ENCODE measurements at regions not wholly inside any gene's neighbourhood (a gene's known extent, or its start where the extent isn't known, plus 50 kb on each side); places are given as distances from the start of the nearest gene placed in this dataset.

DNA sequence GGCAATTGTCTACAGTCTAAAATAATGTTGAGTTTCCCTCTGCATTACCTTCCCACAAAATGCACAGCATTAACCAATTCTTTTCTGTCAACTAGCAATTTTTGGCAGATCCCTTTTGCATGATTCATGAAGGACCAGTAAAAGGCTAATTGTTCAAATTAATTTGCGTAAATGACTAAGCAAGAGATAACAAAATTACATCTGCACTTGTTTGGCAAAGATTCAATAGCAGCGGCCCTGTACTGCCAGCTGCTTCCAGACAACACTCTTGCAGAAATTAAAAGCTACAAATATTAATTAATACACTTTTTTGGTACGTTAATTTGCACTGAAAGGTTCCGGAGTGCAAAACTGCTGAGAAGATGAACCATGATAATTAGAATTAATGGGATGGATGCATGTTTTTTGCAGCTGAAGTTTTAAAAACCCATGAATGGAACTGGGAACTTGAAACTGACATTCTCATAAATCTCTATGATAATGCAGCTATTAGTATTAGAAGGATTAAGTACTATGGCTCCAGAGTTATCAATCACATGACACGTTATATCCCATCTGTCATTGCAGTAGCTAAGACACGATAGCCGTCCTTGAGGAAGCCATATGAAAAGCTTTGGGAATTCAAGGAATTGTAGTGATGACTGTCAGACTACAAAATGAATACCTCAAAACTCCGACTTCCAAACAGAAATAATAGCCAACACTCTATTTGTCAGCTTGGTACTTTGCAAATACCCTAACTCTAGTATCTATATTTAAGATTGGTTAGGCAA, 1268.3 kb upstream of the ACVR2A start:
- no peaks in the 10 kb centered on the region for H3K4me1 ChIP-seq (ENCODE audit: control insufficient read depth in 2 of 2, insufficient read depth in 2 of 2, low read length in 2 of 2)
- H3K27me3 ChIP-seq (replicated peaks in 1 of 4; ENCODE audit: control extremely low read depth in 1 of 4, control insufficient read depth in 3 of 4, insufficient read depth in 4 of 4, low read length in 3 of 4) = no peaks in the 10 kb centered on the region
- Mint-ChIP-seq H3K27me3 (no peaks in the 10 kb centered on the region), H3K4me1 (no peaks in the 10 kb centered on the region), H3K9me3 (ENCODE audit: insufficient read depth) (no peaks in the 10 kb centered on the region), H3K27ac (no peak overlapping the region), H3K4me3 (no peak overlapping the region)
- WGBS (ENCODE audit: insufficient coverage) = 100% methylated on average over 1 of the region's 8 CpGs
- H3K79me2 ChIP-seq (ENCODE audit: control insufficient read depth, insufficient read depth, low read length) = no peaks in the 10 kb centered on the region
- H3K27ac ChIP-seq (ENCODE audit: low read length in 2 of 2) = no peak overlapping the region
- H3K9me3 ChIP-seq (ENCODE audit: control extremely low read depth in 1 of 3, control insufficient read depth in 2 of 3, insufficient read depth in 1 of 3, low read length in 2 of 3) = no peaks in the 10 kb centered on the region
- H3K9ac ChIP-seq (ENCODE audit: low read length) = no peak overlapping the region
- H4K20me1 ChIP-seq (ENCODE audit: control insufficient read depth, insufficient read depth, low read length, poor library complexity, severe bottlenecking) = no peaks in the 10 kb centered on the region
- ATAC-seq (ENCODE audit: low read depth) (no peak), DNase-seq (no peak)
- H3K4me3 ChIP-seq (ENCODE audit: control extremely low read depth in 1 of 5, extremely low read depth in 1 of 5, insufficient read depth in 1 of 5, low read depth in 2 of 5, low read length in 4 of 5) = no peak overlapping the region
- no peak overlapping the region for H3K4me2 ChIP-seq (replicated peaks; ENCODE audit: low read depth, low read length, poor library complexity, severe bottlenecking)
- ChIA-PET POLR2A (no interaction called here), CTCF (no interaction called here)
- H3K36me3 ChIP-seq (replicated peaks in 1 of 2; ENCODE audit: control extremely low read depth in 1 of 2, control insufficient read depth in 1 of 2, extremely low read depth in 1 of 2, insufficient read depth in 2 of 2, low read length in 1 of 2) = no peaks in the 10 kb centered on the region
- no peak overlapping the region for H2AFZ ChIP-seq (ENCODE audit: insufficient read depth, low read depth, low read length, poor library complexity, severe bottlenecking)
- intact Hi-C loops (cut with micrococcal nuclease) = no loop called here
- TF ChIP-seq CTCF (IDR thresholded peaks at IDR 0.05) (no peak), EZH2 (IDR thresholded peaks at IDR 0.05; ENCODE audit: borderline replicate concordance, insufficient read depth, low read depth, low read length, poor library complexity, severe bottlenecking) (no peak)

DNA sequence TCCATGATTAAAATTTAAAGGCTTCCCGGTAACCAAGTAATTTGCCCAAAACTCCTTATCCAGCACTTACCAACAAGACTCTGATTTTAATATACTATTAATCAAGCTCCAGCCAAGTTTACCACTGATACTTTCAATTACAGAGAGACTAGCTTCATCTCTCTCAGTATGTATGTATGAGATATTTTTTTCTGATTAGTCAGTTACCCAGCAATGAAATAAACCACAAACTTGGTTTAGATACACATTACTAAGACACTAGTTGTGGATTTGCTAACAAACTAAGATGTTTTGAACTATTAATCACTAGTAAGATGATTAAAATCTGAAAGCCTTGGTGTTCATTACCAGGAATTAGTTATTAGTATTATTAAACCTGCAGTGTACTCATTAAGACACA, 1272.2 kb upstream of the ACVR2A start:
- CTCF ChIA-PET = no interaction called here
- POLR2A ChIA-PET = no interaction called here
- H3K4me1 ChIP-seq (ENCODE audit: control insufficient read depth in 2 of 2, insufficient read depth in 2 of 2, low read length in 2 of 2) = no peaks in the 10 kb centered on the region
- WGBS (ENCODE audit: insufficient coverage) = no CpG with 5 or more reads among the region's 1 CpG
- Mint-ChIP-seq H3K4me3 (no peak overlapping the region), H3K4me1 (no peaks in the 10 kb centered on the region), H3K27me3 (no peaks in the 10 kb centered on the region), H3K9me3 (ENCODE audit: insufficient read depth) (no peaks in the 10 kb centered on the region), H3K27ac (no peak overlapping the region)
- DNase-seq = no peak
- H2AFZ ChIP-seq (ENCODE audit: insufficient read depth, low read depth, low read length, poor library complexity, severe bottlenecking) = no peak overlapping the region
- no peaks in the 10 kb centered on the region for H3K9me3 ChIP-seq (ENCODE audit: control extremely low read depth in 1 of 3, control insufficient read depth in 2 of 3, insufficient read depth in 1 of 3, low read length in 2 of 3)
- no peak overlapping the region for H3K4me3 ChIP-seq (ENCODE audit: control extremely low read depth in 1 of 5, extremely low read depth in 1 of 5, insufficient read depth in 1 of 5, low read depth in 2 of 5, low read length in 4 of 5)
- no peak overlapping the region for H3K4me2 ChIP-seq (replicated peaks; ENCODE audit: low read depth, low read length, poor library complexity, severe bottlenecking)
- intact Hi-C loops (cut with micrococcal nuclease) = no loop called here
- TF ChIP-seq EZH2 (IDR thresholded peaks at IDR 0.05; ENCODE audit: borderline replicate concordance, insufficient read depth, low read depth, low read length, poor library complexity, severe bottlenecking) (no peak), CTCF (IDR thresholded peaks at IDR 0.05) (no peak)
- H3K9ac ChIP-seq (ENCODE audit: low read length) = no peak overlapping the region
- no peaks in the 10 kb centered on the region for H3K79me2 ChIP-seq (ENCODE audit: control insufficient read depth, insufficient read depth, low read length)
- no peaks in the 10 kb centered on the region for H4K20me1 ChIP-seq (ENCODE audit: control insufficient read depth, insufficient read depth, low read length, poor library complexity, severe bottlenecking)
- H3K27ac ChIP-seq (ENCODE audit: low read length in 2 of 2) = no peak overlapping the region
- H3K27me3 ChIP-seq (replicated peaks in 1 of 4; ENCODE audit: control extremely low read depth in 1 of 4, control insufficient read depth in 3 of 4, insufficient read depth in 4 of 4, low read length in 3 of 4) = no peaks in the 10 kb centered on the region
- H3K36me3 ChIP-seq (replicated peaks in 1 of 2; ENCODE audit: control extremely low read depth in 1 of 2, control insufficient read depth in 1 of 2, extremely low read depth in 1 of 2, insufficient read depth in 2 of 2, low read length in 1 of 2) = no peaks in the 10 kb centered on the region
- ATAC-seq (ENCODE audit: low read depth) = no peak
